CD14-positive monocyte (primary cell): ENCODE measurements at regions not wholly inside any gene's neighbourhood (a gene's known extent, or its start where the extent isn't known, plus 50 kb on each side); places are given as distances from the start of the nearest gene placed in this dataset.

Source experiments
- DNase-seq, 3 donors: peaks; one replicate each; pipeline ENCODE4 v3.0.0-alpha.2; 2011 to 2022
- H2AFZ ChIP-seq: 2 replicates; pipeline ENCODE4 v1.6.0; 2012; ENCODE audit warnings: mild to moderate bottlenecking, low read depth, low read length, inconsistent platforms; ENCODE audit not compliant: insufficient read depth, poor library complexity, severe bottlenecking
- H3K27ac ChIP-seq, 2 donors: 1 replicate in 1 of 2; 2 replicates in 1 of 2; pipeline ENCODE4 v1.5.1; 2012 to 2013; ENCODE audit warnings: low read length in 2 of 2, control low read depth in 1 of 2, inconsistent platforms in 1 of 2, low read depth in 1 of 2, mild to moderate bottlenecking in 1 of 2
- H3K27me3 ChIP-seq, 2 donors: one replicate each; pipeline versions ENCODE4 v1.6.0 to v1.6.1; 2011 to 2013; ENCODE audit warnings: low read length in 2 of 2; ENCODE audit not compliant: control insufficient read depth in 2 of 2, insufficient read depth in 2 of 2
- H3K36me3 ChIP-seq, 2 donors: replicated peaks in 1 of 2; 1 replicate in 1 of 2; 2 replicates in 1 of 2; pipeline versions ENCODE4 v1.5.1 to v1.6.1; 2012 to 2013; ENCODE audit warnings: low read length in 2 of 2, control low read depth in 1 of 2, inconsistent platforms in 1 of 2, mild to moderate bottlenecking in 1 of 2; ENCODE audit not compliant: insufficient read depth in 2 of 2, control insufficient read depth in 1 of 2
- H3K4me1 ChIP-seq, 2 donors: 1 replicate in 1 of 2; 2 replicates in 1 of 2; pipeline versions ENCODE4 v1.5.1 to v1.6.1; 2012 to 2013; ENCODE audit warnings: low read length in 2 of 2, control low read depth in 1 of 2, inconsistent platforms in 1 of 2, mild to moderate bottlenecking in 1 of 2, moderate library complexity in 1 of 2; ENCODE audit not compliant: insufficient read depth in 2 of 2, control insufficient read depth in 1 of 2
- H3K4me2 ChIP-seq: replicated peaks from 2 replicates; pipeline ENCODE3; 2012; ENCODE audit warnings: low read length, moderate library complexity, mild to moderate bottlenecking; ENCODE audit not compliant: poor library complexity, severe bottlenecking; ENCODE audit errors: extremely low read depth
- H3K4me3 ChIP-seq, 3 experiments: fragments of 200-600 bp in 1 of 3; sonication (generic) in 1 of 3; replicated peaks in 1 of 3; 1 replicate in 2 of 3; 2 replicates in 1 of 3; pipeline ENCODE4 v1.5.1; 2011 to 2013; ENCODE audit warnings: low read length in 3 of 3, mild to moderate bottlenecking in 3 of 3, control low read depth in 2 of 3, low read depth in 2 of 3, inconsistent platforms in 1 of 3, moderate library complexity in 1 of 3
- H3K79me2 ChIP-seq: 2 replicates; pipeline ENCODE4 v1.6.0; 2012; ENCODE audit warnings: mild to moderate bottlenecking, control low read depth, inconsistent platforms, low read length, moderate library complexity; ENCODE audit not compliant: insufficient read depth
- H3K9ac ChIP-seq: 2 replicates; pipeline ENCODE4 v1.6.0; 2017; ENCODE audit warnings: low read length, mild to moderate bottlenecking; ENCODE audit not compliant: insufficient read depth, poor library complexity, severe bottlenecking
- H3K9me3 ChIP-seq, 2 donors: replicated peaks in 1 of 2; 1 replicate in 1 of 2; 2 replicates in 1 of 2; pipeline versions ENCODE4 v1.5.1 to v1.6.1; 2012 to 2013; ENCODE audit warnings: low read length in 2 of 2, control low read depth in 1 of 2; ENCODE audit not compliant: control insufficient read depth in 1 of 2, insufficient read depth in 1 of 2
- H4K20me1 ChIP-seq: 2 replicates; pipeline ENCODE4 v1.6.0; 2012; ENCODE audit warnings: mild to moderate bottlenecking, low read length, control low read depth, moderate library complexity; ENCODE audit not compliant: insufficient read depth
- H3K27ac Mint-ChIP-seq, 7 donors: one replicate each; pipeline ENCODE4 v1.8.0; 2020; ENCODE audit warnings: mild to moderate bottlenecking in 7 of 7, mixed read lengths in 7 of 7, moderate library complexity in 6 of 7, inconsistent platforms in 2 of 7
- H3K27me3 Mint-ChIP-seq, 3 donors: one replicate each; pipeline ENCODE4 v1.8.0; 2021 to 2022; ENCODE audit warnings: low read depth in 3 of 3, mild to moderate bottlenecking in 3 of 3, mixed read lengths in 3 of 3, moderate library complexity in 3 of 3, inconsistent platforms in 1 of 3
- H3K36me3 Mint-ChIP-seq, 2 donors: one replicate each; pipeline ENCODE4 v1.8.0; 2020; ENCODE audit warnings: mixed read lengths in 2 of 2, inconsistent platforms in 1 of 2, mild to moderate bottlenecking in 1 of 2
- H3K4me1 Mint-ChIP-seq: one replicate; pipeline ENCODE4 v1.8.0; 2020; ENCODE audit warnings: mild to moderate bottlenecking, mixed read lengths
- H3K4me3 Mint-ChIP-seq, 2 donors: one replicate each; pipeline ENCODE4 v1.8.0; 2020; ENCODE audit warnings: mild to moderate bottlenecking in 2 of 2, mixed read lengths in 2 of 2, moderate library complexity in 1 of 2
- H3K9me3 Mint-ChIP-seq, 7 donors: one replicate each; pipeline ENCODE4 v1.8.0; 2020 to 2022; ENCODE audit warnings: mixed read lengths in 7 of 7, mild to moderate bottlenecking in 6 of 7, moderate library complexity in 6 of 7, inconsistent platforms in 2 of 7
- WGBS: methylation state at CpG from one replicate; pipeline ENCODE4 v1.1.5; 2013; ENCODE audit warnings: missing lambda C conversion rate; ENCODE audit not compliant: insufficient coverage; 5-methylcytosine and 5-hydroxymethylcytosine counted together
- intact Hi-C, 2 donors: fragments of 100-400 bp; cut with micrococcal nuclease; formaldehyde crosslinking; loops; one replicate each; pipeline versions ENCODE4 v1.15.0 to v1.15.1; 2023
- TF ChIP-seq, protein P1 (sequence below): fragments of 200-600 bp; IDR thresholded peaks from one replicate; pipeline ENCODE4 v1.8.0; 2022; ENCODE audit warnings: antibody characterized with exemption, mild to moderate bottlenecking

DNA sequence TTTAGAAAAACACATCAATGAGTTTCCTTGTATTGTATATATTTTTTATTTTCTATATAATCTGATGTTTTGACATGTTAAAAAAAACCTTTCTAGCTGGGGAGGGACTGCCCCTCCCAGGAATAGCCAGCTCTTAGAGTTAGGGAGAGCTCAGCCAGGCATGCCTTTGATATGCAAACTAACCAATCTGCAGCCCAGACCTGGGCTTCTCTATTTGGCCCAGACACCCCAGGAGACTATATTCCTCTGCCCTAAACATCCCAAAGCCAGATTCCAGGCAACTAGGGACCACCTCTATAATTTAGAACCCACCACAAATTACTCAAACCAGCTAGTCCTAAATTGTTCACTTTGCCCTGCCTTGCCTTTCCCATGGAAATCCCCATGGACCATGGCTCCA, 390.9 kb upstream of the ADAMTS9 start:
- no peaks in the 10 kb centered on the region for H3K4me1 ChIP-seq
- Mint-ChIP-seq H3K4me1 (no peaks in the 10 kb centered on the region), H3K27me3 (peaks cover 0 to 2% (median 0%) of the 10 kb centered on the region in 3 donors), H3K27ac (no peak overlapping the region), H3K36me3 (no peaks in the 10 kb centered on the region), H3K4me3 (no peak overlapping the region), H3K9me3 (peaks cover 2 to 12% (median 2%) of the 10 kb centered on the region in 7 donors)
- H3K27ac ChIP-seq = no peak overlapping the region
- H3K9me3 ChIP-seq = peaks cover 7 to 9% of the 10 kb centered on the region in 2 donors
- no peak overlapping the region for H3K4me2 ChIP-seq
- no peaks in the 10 kb centered on the region for H3K79me2 ChIP-seq
- no peak overlapping the region for H3K4me3 ChIP-seq
- intact Hi-C loops = no loop called here
- H3K36me3 ChIP-seq = no peaks in the 10 kb centered on the region
- no peaks in the 10 kb centered on the region for H4K20me1 ChIP-seq
- no peak overlapping the region for H2AFZ ChIP-seq
- no peak overlapping the region for H3K9ac ChIP-seq
- TF ChIP-seq, protein P1, sequence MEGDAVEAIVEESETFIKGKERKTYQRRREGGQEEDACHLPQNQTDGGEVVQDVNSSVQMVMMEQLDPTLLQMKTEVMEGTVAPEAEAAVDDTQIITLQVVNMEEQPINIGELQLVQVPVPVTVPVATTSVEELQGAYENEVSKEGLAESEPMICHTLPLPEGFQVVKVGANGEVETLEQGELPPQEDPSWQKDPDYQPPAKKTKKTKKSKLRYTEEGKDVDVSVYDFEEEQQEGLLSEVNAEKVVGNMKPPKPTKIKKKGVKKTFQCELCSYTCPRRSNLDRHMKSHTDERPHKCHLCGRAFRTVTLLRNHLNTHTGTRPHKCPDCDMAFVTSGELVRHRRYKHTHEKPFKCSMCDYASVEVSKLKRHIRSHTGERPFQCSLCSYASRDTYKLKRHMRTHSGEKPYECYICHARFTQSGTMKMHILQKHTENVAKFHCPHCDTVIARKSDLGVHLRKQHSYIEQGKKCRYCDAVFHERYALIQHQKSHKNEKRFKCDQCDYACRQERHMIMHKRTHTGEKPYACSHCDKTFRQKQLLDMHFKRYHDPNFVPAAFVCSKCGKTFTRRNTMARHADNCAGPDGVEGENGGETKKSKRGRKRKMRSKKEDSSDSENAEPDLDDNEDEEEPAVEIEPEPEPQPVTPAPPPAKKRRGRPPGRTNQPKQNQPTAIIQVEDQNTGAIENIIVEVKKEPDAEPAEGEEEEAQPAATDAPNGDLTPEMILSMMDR = no peak
- no peaks in the 10 kb centered on the region for H3K27me3 ChIP-seq
- DNase-seq = no peak

DNA sequence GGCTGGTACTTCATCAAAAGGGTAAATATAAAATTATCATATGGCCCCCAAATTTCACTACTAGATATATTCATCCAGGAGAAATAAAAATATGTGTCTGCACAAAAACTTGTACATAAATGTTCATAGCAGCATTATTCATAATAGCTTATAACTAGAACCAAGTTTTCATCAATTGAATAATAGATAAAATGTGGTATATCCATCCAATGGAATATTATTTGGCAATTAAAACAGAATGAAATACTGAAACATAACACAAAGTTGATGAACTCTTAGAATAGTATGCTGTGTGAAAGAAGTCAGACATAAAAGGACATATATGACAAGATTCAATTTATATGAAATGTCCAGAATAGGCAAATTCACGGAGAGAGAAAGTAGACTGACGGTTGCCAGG, 389.3 kb upstream of the ADAMTS9 start:
- Histone ChIP-seq H3K4me2 (no peak overlapping the region), H3K79me2 (no peaks in the 10 kb centered on the region), H3K9me3 (peaks cover 7 to 9% of the 10 kb centered on the region in 2 donors), H3K27ac (no peak overlapping the region), H4K20me1 (no peaks in the 10 kb centered on the region), H3K27me3 (no peaks in the 10 kb centered on the region), H2AFZ (no peak overlapping the region), H3K4me3 (no peak overlapping the region), H3K9ac (no peak overlapping the region), H3K4me1 (no peaks in the 10 kb centered on the region), H3K36me3 (no peaks in the 10 kb centered on the region)
- TF ChIP-seq, protein P1 = no peak
- no peak for DNase-seq
- H3K27ac Mint-ChIP-seq = no peak overlapping the region
- H3K36me3 Mint-ChIP-seq = no peaks in the 10 kb centered on the region
- no peak overlapping the region for H3K4me3 Mint-ChIP-seq
- intact Hi-C loops = no loop called here
- 94% methylated on average over 2 of the region's 2 CpGs for WGBS
- H3K27me3 Mint-ChIP-seq = peaks cover 0 to 2% (median 0%) of the 10 kb centered on the region in 3 donors
- H3K9me3 Mint-ChIP-seq = peaks cover 2 to 17% (median 2%) of the 10 kb centered on the region in 7 donors
- H3K4me1 Mint-ChIP-seq = no peaks in the 10 kb centered on the region
